ENCODE measurements at regions not wholly inside any gene's neighbourhood (a gene's known extent, or its start where the extent isn't known, plus 50 kb on each side); places are given as distances from the start of the nearest gene placed in this dataset.

DNA sequence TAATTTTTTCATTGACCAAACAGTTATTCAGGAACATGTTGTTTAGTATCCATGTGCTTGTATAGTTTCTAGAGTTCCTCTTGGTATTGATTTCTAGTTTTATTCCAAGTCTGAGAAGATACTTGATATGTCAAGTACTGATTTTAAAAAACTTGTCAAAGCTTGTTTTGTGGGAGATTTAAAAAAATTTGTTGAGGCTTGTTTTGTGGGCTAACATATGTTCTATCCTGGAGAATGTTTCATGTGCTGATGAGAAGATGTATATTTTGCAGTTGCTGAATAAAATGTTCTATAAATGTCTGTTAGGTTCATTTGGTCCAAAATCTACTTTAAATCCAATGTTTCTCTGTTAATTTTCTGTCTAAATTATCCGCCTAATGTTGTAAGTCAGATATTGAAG lies 1065.1 kb upstream of the WWC1 start:
- DNase-seq (ENCODE audit: low read depth) = no peak
- Histone ChIP-seq H3K36me3 (ENCODE audit: control insufficient read depth, insufficient read depth, low read length) (no peaks in the 10 kb centered on the region), H3K27me3 (ENCODE audit: control insufficient read depth, insufficient read depth, low read length) (no peaks in the 10 kb centered on the region), H3K4me3 (ENCODE audit: low read depth, low read length) (no peak overlapping the region)
- TF ChIP-seq, protein P1, sequence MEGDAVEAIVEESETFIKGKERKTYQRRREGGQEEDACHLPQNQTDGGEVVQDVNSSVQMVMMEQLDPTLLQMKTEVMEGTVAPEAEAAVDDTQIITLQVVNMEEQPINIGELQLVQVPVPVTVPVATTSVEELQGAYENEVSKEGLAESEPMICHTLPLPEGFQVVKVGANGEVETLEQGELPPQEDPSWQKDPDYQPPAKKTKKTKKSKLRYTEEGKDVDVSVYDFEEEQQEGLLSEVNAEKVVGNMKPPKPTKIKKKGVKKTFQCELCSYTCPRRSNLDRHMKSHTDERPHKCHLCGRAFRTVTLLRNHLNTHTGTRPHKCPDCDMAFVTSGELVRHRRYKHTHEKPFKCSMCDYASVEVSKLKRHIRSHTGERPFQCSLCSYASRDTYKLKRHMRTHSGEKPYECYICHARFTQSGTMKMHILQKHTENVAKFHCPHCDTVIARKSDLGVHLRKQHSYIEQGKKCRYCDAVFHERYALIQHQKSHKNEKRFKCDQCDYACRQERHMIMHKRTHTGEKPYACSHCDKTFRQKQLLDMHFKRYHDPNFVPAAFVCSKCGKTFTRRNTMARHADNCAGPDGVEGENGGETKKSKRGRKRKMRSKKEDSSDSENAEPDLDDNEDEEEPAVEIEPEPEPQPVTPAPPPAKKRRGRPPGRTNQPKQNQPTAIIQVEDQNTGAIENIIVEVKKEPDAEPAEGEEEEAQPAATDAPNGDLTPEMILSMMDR (IDR thresholded peaks at IDR 0.05; ENCODE audit: insufficient read depth, low read length, poor library complexity, severe bottlenecking) = no peak

DNA sequence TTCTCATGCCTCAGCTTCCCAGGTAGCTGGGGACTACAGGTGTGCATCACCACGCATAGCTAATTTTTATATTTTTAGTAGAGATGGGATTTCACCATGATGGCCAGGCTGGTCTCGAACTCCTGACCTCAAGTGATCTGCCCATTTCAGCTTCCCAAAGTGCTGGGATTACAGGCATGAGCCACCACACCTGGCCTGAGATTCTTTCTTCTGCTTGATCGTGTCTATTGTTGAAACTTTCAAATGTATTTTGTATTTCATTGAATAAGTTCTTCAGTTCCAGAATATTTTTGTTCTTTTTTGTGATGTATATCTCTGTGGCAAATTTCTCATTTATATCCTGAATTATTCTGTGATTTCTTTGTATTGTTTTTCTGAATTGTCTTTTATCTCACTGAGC lies 1063.3 kb upstream of the WWC1 start:
- Histone ChIP-seq H3K36me3 (ENCODE audit: control insufficient read depth, insufficient read depth, low read length) (no peaks in the 10 kb centered on the region), H3K27me3 (ENCODE audit: control insufficient read depth, insufficient read depth, low read length) (no peaks in the 10 kb centered on the region), H3K4me3 (ENCODE audit: low read depth, low read length) (no peak overlapping the region)
- TF ChIP-seq, protein P1 (IDR thresholded peaks at IDR 0.05; ENCODE audit: insufficient read depth, low read length, poor library complexity, severe bottlenecking) = no peak
- no peak for DNase-seq (ENCODE audit: low read depth)

DNA sequence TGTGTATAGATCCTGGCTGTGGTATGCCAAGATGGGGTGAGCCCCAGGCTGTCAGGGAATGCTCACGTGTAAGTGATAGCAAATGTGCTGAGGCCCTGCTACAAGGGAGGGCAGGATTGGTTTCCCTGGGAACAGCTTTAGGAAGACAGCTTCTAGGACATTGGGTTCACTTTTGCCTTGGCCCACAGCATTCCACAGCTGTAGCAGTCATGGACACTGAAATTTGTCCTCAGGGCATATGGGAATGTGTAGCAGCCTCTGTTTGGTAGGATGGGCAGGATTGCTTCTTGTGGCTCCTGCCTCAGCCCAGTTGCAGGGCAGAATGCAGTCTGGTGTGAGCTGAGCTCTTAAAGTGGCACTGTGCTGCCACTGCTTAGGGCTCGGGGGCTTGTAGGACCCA lies 1061.7 kb upstream of the WWC1 start:
- no peak for DNase-seq (ENCODE audit: low read depth)
- H3K36me3 ChIP-seq (ENCODE audit: control insufficient read depth, insufficient read depth, low read length) = no peaks in the 10 kb centered on the region
- H3K27me3 ChIP-seq (ENCODE audit: control insufficient read depth, insufficient read depth, low read length) = no peaks in the 10 kb centered on the region
- H3K4me3 ChIP-seq (ENCODE audit: low read depth, low read length) = no peak overlapping the region
- TF ChIP-seq, protein P1 (IDR thresholded peaks at IDR 0.05; ENCODE audit: insufficient read depth, low read length, poor library complexity, severe bottlenecking) = no peak

DNA sequence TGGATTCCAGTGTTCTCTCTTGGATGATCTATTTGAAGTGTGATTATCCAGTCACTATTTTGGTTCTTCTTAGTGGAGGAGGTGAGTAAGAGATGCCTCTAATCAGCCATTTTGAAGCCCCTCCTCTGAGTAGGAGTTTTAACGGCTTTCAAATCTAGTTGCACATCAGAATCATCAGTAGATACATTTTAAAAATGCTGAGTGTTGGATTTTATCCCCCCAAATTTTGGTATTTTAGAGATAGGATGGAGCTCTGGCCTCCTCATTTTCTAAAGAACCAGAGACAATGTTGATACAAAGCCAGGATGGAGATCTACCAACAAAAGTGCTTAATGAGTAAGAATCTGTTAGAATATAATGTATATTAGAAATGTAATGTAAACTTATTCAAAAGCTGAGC lies 1061.0 kb upstream of the WWC1 start:
- no peak overlapping the region for H3K4me3 ChIP-seq (ENCODE audit: low read depth, low read length)
- DNase-seq (ENCODE audit: low read depth) = no peak
- TF ChIP-seq, protein P1 (IDR thresholded peaks at IDR 0.05; ENCODE audit: insufficient read depth, low read length, poor library complexity, severe bottlenecking) = no peak
- no peaks in the 10 kb centered on the region for H3K36me3 ChIP-seq (ENCODE audit: control insufficient read depth, insufficient read depth, low read length)
- H3K27me3 ChIP-seq (ENCODE audit: control insufficient read depth, insufficient read depth, low read length) = no peaks in the 10 kb centered on the region

DNA sequence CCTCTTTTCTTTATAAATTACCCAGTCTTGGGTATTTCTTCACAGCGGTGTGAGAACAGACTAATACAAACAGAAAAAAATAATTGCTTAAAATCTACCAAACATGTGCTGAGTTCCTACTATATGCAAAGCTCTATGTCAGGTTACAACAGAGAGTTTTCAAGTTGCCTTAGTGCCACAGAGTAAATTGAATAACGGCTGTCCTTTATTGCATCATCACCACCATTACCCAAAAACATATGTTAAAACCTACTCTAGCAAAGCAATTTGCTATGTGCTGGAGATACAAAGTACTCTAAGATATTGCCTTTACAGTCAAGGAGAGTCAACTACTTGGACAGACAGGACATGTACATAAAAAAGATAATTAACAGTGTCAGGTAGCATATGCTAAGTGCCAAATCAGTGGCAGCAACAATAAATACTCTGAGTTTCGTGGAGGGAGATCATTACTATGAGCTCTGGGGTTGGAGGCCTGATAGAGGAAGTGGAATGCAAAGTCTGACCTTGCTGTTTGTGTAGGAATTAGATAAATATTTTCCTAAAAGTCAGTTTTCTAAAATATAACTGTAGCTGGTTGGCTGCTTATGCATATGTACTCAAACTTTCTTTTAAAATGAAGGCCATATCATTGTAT lies 1058.7 kb upstream of the WWC1 start:
- Histone ChIP-seq H3K36me3 (ENCODE audit: control insufficient read depth, insufficient read depth, low read length) (no peaks in the 10 kb centered on the region), H3K27me3 (ENCODE audit: control insufficient read depth, insufficient read depth, low read length) (no peaks in the 10 kb centered on the region), H3K4me3 (ENCODE audit: low read depth, low read length) (no peak overlapping the region)
- no peak for DNase-seq (ENCODE audit: low read depth)
- TF ChIP-seq, protein P1 (IDR thresholded peaks at IDR 0.05; ENCODE audit: insufficient read depth, low read length, poor library complexity, severe bottlenecking) = no peak

Data from kidney epithelial cell (primary cell).